ENCODE measurements at regions not wholly inside any gene's neighbourhood (a gene's known extent, or its start where the extent isn't known, plus 50 kb on each side); places are given as distances from the start of the nearest gene placed in this dataset.
"Not testable (repeated sequence)": the region's sequence is repeated elsewhere in the genome, so short reads cannot be mapped to it uniquely, and the experiment has no call there.

DNA sequence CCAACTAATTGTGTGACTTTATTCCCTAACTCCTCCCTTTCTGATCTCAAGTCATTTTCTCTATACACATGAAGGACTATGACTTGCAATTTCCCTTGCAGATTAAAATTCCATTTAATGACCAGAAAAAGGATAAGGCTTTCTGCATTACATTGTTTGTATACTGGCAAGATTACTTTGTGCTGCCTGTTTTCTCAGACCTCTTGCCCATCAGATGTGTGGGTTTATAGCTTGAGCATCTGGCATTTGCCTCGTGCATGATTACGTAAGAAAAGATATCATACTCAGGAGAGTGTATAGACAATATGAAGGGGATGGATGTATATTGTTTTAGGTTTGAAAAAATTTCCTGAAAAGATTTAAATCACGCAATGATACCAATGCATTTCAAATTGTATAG is 593.8 kb upstream of the SLIT2 start:
- no peak for DNase-seq (ENCODE audit: low spot score)
- no peak for ATAC-seq

DNA sequence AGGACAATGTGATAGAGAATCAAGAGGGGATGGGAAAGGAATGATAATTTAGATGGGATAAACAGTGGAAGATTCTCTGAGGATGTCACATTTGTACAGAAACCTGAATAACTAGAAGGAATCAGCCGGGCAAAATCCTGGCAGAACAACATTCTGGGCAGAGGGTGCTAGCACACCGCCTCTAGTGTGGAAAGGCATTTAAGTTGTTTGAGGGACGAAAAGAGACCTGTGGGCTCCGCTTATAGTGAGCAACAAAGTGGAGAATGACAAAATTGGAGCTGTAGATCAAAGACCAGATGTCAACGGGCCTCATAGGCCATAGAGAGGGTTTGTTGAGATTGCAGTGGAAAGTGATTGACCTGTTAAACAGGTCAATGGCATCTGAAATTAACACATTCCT is 596.0 kb upstream of the SLIT2 start:
- no peak for ATAC-seq

GRCh38 chr4:19650903-19651864 is 600.5 kb upstream of the SLIT2 start:
- ATAC-seq (no peak), DNase-seq (ENCODE audit: low spot score) (no peak)

More for the DNA sequence above, 596.0 kb upstream of the SLIT2 start:
- DNase-seq (ENCODE audit: low spot score), result no peak

- no peak for ATAC-seq
- no peak for DNase-seq (ENCODE audit: low spot score)
These were observed 606.1 kb upstream of the SLIT2 start for GRCh38 chr4:19645589-19645988.

GRCh38 chr4:19636451-19636850 is 615.3 kb upstream of the SLIT2 start:
- ATAC-seq (no peak), DNase-seq (ENCODE audit: low spot score) (no peak)

DNA sequence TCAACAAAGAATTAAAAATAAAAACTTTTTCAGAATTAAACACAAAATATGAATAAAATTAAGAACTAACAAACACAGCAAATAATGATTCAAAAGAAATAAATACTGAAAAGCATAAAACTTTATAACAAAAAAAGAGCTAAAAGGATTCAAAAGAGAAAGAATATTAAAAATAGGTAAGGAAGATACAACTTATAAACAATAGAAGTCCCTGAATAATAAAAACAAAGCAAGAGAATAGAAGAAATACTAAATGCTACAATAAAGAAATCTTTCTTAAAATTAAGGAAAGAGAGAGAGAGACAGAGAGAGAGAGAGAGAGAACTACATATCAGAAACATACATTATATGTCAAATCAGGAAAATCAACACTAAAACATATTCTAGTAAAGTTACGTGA is 619.9 kb upstream of the SLIT2 start:
- DNase-seq (ENCODE audit: low spot score) (no peak), ATAC-seq (no peak)

- no peak for DNase-seq (ENCODE audit: low spot score)
- no peak for ATAC-seq
These were observed 627.8 kb upstream of the SLIT2 start for GRCh38 chr4:19623866-19624265.

DNA sequence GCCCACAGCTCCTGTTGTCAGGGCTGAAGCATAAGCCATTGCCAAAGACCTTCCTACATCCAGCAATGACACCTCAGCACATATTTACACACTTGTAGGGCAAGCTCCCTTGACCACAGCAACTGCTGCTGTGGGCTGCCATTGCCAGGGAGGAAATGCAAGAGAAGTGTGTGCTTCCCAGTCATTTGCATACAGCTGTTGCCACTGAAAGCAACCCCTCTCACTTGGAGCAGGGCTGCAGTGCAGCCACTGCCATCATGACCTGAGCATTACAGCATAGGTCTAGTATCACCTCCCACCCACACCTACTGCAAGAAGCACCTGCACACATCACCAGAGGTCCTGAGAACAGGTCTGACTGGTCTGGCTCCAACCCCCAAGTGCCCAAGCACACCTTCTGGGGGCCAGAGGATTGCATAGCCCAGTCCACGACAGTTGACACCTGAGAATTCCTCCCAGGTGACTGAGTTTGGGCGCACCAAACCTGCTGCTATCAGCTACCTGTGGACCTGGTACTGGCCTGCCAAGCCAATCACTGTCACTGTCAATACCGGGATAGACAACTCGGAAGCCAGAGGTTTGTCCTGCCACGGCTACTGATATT is 636.5 kb upstream of the SLIT2 start:
- DNase-seq (ENCODE audit: low spot score) (no peak), ATAC-seq (no peak)

GRCh38 chr4:19614171-19614570 is 637.5 kb upstream of the SLIT2 start:
- ATAC-seq, result no peak
- DNase-seq (ENCODE audit: low spot score), result no peak

DNA sequence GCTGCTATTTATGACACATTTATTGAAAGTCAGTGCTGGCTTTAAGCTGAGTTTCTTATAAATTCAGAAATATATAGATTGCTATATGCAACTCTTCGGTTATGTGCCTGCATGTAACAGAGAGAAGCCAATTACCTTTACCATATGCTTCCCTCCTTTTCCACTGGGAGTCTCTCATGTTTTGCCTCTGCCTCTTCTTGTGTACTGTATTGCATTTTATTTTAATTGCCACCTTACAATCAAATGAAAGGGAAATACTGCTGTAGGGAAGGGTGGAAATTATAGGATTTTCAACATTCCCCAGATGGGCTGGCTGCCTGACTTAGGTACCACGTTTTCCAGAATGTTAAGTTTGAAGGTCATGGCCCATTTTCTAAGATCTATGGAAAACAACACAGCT is 655.4 kb upstream of the SLIT2 start:
- no peak for DNase-seq (ENCODE audit: low spot score)
- ATAC-seq, result no peak

DNA sequence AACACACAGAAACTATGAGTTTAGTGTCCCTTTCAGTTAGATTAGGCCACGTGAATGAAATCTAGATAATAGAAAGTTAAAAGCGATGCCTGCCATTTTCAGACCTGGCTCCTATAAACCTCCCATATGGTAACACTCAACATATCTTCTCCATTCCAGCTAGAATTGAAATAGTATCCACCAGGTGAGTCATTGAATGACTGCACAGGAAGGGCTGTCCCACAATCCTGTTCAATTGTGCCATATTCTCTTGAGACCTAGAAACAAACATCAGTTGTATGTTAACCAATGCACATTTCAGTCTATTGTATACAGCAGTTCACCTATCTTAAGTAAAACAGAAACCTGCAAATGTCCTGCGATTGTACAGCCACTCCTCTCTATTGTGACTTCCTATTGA is 659.3 kb upstream of the SLIT2 start:
- ATAC-seq (no peak), DNase-seq (ENCODE audit: low spot score) (no peak)

- ATAC-seq (no peak), DNase-seq (ENCODE audit: low spot score) (no peak)
These were observed 667.7 kb upstream of the SLIT2 start for GRCh38 chr4:19583827-19584569.

- DNase-seq (ENCODE audit: low spot score), result no peak
- ATAC-seq, result no peak
These were observed 671.6 kb upstream of the SLIT2 start for GRCh38 chr4:19580095-19580494.

GRCh38 chr4:19579608-19580007 is 672.1 kb upstream of the SLIT2 start:
- no peak for ATAC-seq
- DNase-seq (ENCODE audit: low spot score), result no peak

GRCh38 chr4:19577097-19577496 is 674.6 kb upstream of the SLIT2 start:
- ATAC-seq (no peak), DNase-seq (ENCODE audit: low spot score) (no peak)

GRCh38 chr4:19575924-19576323 is 675.8 kb upstream of the SLIT2 start:
- ATAC-seq, result no peak

GRCh38 chr4:19566041-19566440 is 685.7 kb upstream of the SLIT2 start:
- ATAC-seq, result no peak

More at GRCh38 chr4:19575924-19576323, 675.8 kb upstream of the SLIT2 start:
- DNase-seq (ENCODE audit: low spot score), result no peak

DNA sequence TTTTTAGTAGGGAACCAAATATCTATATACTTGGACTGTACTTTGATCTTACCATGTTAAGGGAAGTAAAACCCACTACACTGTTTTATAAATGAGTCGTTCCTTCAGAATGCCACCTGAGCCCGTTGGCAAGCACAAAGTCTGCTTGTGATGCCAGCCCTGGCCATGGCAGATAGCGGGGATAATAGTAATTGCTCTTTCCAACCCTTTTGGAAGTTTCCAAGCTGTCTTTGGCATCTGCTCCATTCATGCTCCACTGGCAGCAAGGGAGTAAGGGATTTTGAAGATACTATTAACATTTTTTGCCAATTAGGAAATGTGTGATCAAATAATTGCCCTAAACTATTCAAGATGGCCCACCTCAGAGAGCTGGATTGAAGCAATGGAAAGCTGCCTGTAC is 689.2 kb upstream of the SLIT2 start:
- ATAC-seq (no peak), DNase-seq (ENCODE audit: low spot score) (no peak)

More at GRCh38 chr4:19566041-19566440, 685.7 kb upstream of the SLIT2 start:
- no peak for DNase-seq (ENCODE audit: low spot score)

GRCh38 chr4:19557161-19557560 is 694.5 kb upstream of the SLIT2 start:
- DNase-seq (ENCODE audit: low spot score) (no peak), ATAC-seq (no peak)

GRCh38 chr4:19556276-19556675 is 695.4 kb upstream of the SLIT2 start:
- not testable (repeated sequence) for ATAC-seq; DNase-seq (ENCODE audit: low spot score)

- no peak for DNase-seq (ENCODE audit: low spot score)
- no peak for ATAC-seq
These were observed 704.2 kb upstream of the SLIT2 start for GRCh38 chr4:19547463-19547862.

Data from left lobe of liver (tissue), 2 donors.